ENCODE measurements at regions not wholly inside any gene's neighbourhood (a gene's known extent, or its start where the extent isn't known, plus 50 kb on each side); places are given as distances from the start of the nearest gene placed in this dataset.

- H3K27ac ChIP-seq (ENCODE audit: low read depth in 1 of 2, low read length in 2 of 2), result no peak overlapping the region
- DNase-seq (ENCODE audit: low spot score), result no peak
- no peaks in the 10 kb centered on the region for H3K9me3 ChIP-seq (ENCODE audit: control insufficient read depth in 4 of 4, low read length in 3 of 4)
- no peaks in the 10 kb centered on the region for H3K36me3 ChIP-seq (ENCODE audit: control insufficient read depth in 4 of 4, insufficient read depth in 3 of 4, low read depth in 1 of 4, low read length in 3 of 4)
- no peak overlapping the region for H3K4me3 ChIP-seq (ENCODE audit: low read depth in 1 of 3, low read length in 3 of 3)
- H3K27me3 ChIP-seq (ENCODE audit: control insufficient read depth in 4 of 4, insufficient read depth in 4 of 4, low read length in 3 of 4), result no peaks in the 10 kb centered on the region
- no peak for TF ChIP-seq SP1 (IDR thresholded peaks at IDR 0.05)
- no peak overlapping the region for H3K9ac ChIP-seq (ENCODE audit: low read depth in 1 of 2, low read length in 2 of 2)
- 84% methylated on average over 2 of the region's 2 CpGs for WGBS
- H3K4me1 ChIP-seq (ENCODE audit: control insufficient read depth in 4 of 4, insufficient read depth in 4 of 4, low read length in 3 of 4), result no peaks in the 10 kb centered on the region
Measured at GRCh38 chr7:50835156-50835555, 52.5 kb upstream of the GRB10 start.

- H3K4me1 ChIP-seq (ENCODE audit: control insufficient read depth in 4 of 4, insufficient read depth in 4 of 4, low read length in 3 of 4), result no peaks in the 10 kb centered on the region
- H3K27me3 ChIP-seq (ENCODE audit: control insufficient read depth in 4 of 4, insufficient read depth in 4 of 4, low read length in 3 of 4), result no peaks in the 10 kb centered on the region
- DNase-seq (ENCODE audit: low spot score), result no peak
- H3K36me3 ChIP-seq (ENCODE audit: control insufficient read depth in 4 of 4, insufficient read depth in 3 of 4, low read depth in 1 of 4, low read length in 3 of 4), result no peaks in the 10 kb centered on the region
- H3K4me3 ChIP-seq (ENCODE audit: low read depth in 1 of 3, low read length in 3 of 3), result no peak overlapping the region
- H3K9ac ChIP-seq (ENCODE audit: low read depth in 1 of 2, low read length in 2 of 2), result no peak overlapping the region
- no peak for TF ChIP-seq YY1 (IDR thresholded peaks at IDR 0.05)
- no peak for TF ChIP-seq REST (IDR thresholded peaks at IDR 0.05)
- no peak for TF ChIP-seq HNF4A (conservative IDR thresholded peaks at IDR 0.05)
- no peak for TF ChIP-seq FOXA1 (IDR thresholded peaks at IDR 0.05)
- TF ChIP-seq RXRA (IDR thresholded peaks at IDR 0.05), result no peak
- WGBS, result 88% methylated on average over 6 of the region's 6 CpGs
- H3K27ac ChIP-seq (ENCODE audit: low read depth in 1 of 2, low read length in 2 of 2), result no peak overlapping the region
- no peaks in the 10 kb centered on the region for H3K9me3 ChIP-seq (ENCODE audit: control insufficient read depth in 4 of 4, low read length in 3 of 4)
Measured at GRCh38 chr7:50834679-50835078, 52.0 kb upstream of the GRB10 start.

GRCh38 chr7:50834031-50834535 is 51.4 kb upstream of the GRB10 start:
- no peaks in the 10 kb centered on the region for H3K27me3 ChIP-seq (ENCODE audit: control insufficient read depth in 4 of 4, insufficient read depth in 4 of 4, low read length in 3 of 4)
- DNase-seq (ENCODE audit: low spot score), result no peak
- 79% methylated on average over 1 of the region's 1 CpG for WGBS
- H3K4me1 ChIP-seq (ENCODE audit: control insufficient read depth in 4 of 4, insufficient read depth in 4 of 4, low read length in 3 of 4), result no peaks in the 10 kb centered on the region
- no peak overlapping the region for H3K9ac ChIP-seq (ENCODE audit: low read depth in 1 of 2, low read length in 2 of 2)
- no peak overlapping the region for H3K27ac ChIP-seq (ENCODE audit: low read depth in 1 of 2, low read length in 2 of 2)
- no peaks in the 10 kb centered on the region for H3K36me3 ChIP-seq (ENCODE audit: control insufficient read depth in 4 of 4, insufficient read depth in 3 of 4, low read depth in 1 of 4, low read length in 3 of 4)
- TF ChIP-seq EGR1 (IDR thresholded peaks at IDR 0.05; ENCODE audit: low read depth in 2 of 2) (no peak), JUND (IDR thresholded peaks at IDR 0.05) (no peak), NR2F2 (IDR thresholded peaks at IDR 0.05) (no peak), ZBTB33 (IDR thresholded peaks at IDR 0.05) (no peak), FOXA1 (IDR thresholded peaks at IDR 0.05) (no peak)
- no peak overlapping the region for H3K4me3 ChIP-seq (ENCODE audit: low read depth in 1 of 3, low read length in 3 of 3)
- H3K9me3 ChIP-seq (ENCODE audit: control insufficient read depth in 4 of 4, low read length in 3 of 4), result no peaks in the 10 kb centered on the region

Data from liver (tissue), 7 donors.